IMR-90 (cell line): ENCODE measurements at regions not wholly inside any gene's neighbourhood (a gene's known extent, or its start where the extent isn't known, plus 50 kb on each side); places are given as distances from the start of the nearest gene placed in this dataset.

ENCODE experiments used
- ATAC-seq: fragments of 200-7000 bp; cut with Tn5 transposase; 2 replicates; pipeline ENCODE4 v1.9.1; 2020; ENCODE audit warnings: low read depth, mild to moderate bottlenecking, moderate library complexity
- BruUV-seq: library from RNA; stranded (reverse); fragments of 400-500 nt; replicated peaks from 2 replicates; lab custom pipeline; 2021; lab: Mats Ljungman, UMichigan
- CTCF ChIA-PET: fragments of 300-600 bp; formaldehyde crosslinking; extraction: SDS; loops from one replicate; lab custom pipeline; 2021; ENCODE audit warnings: antibody characterized with exemption; lab: Yijun Ruan, JAX
- POLR2A ChIA-PET: fragments of 300-600 bp; sonication (Branson Sonifier 250); formaldehyde crosslinking; loops from one replicate; lab custom pipeline; 2022; ENCODE audit warnings: antibody characterized with exemption; ENCODE audit not compliant: unreplicated experiment; lab: Charles Lee
- DNase-seq: peaks from one replicate; pipeline ENCODE4 v3.0.0; 2013
- H2AFZ ChIP-seq: replicated peaks from 2 replicates; pipeline ENCODE3; 2013; ENCODE audit warnings: low read length, mild to moderate bottlenecking; ENCODE audit not compliant: poor library complexity
- H2AK5ac ChIP-seq: 2 replicates; pipeline ENCODE4 v1.6.1; 2013; ENCODE audit warnings: low read depth, low read length, inconsistent platforms
- H2AK9ac ChIP-seq: replicated peaks from 2 replicates; pipeline ENCODE3; 2013; ENCODE audit warnings: mild to moderate bottlenecking, low read depth, low read length, moderate library complexity; ENCODE audit not compliant: poor library complexity
- H2BK120ac ChIP-seq: 2 replicates; pipeline ENCODE4 v1.6.1; 2013; ENCODE audit warnings: low read depth, low read length, inconsistent platforms
- H2BK15ac ChIP-seq: 3 replicates; pipeline ENCODE4 v1.6.1; 2013; ENCODE audit warnings: low read depth, low read length, inconsistent platforms
- H2BK20ac ChIP-seq: 2 replicates; pipeline ENCODE4 v1.6.1; 2013; ENCODE audit warnings: low read depth, mild to moderate bottlenecking, inconsistent platforms, low read length, moderate library complexity
- H2BK5ac ChIP-seq: 2 replicates; pipeline ENCODE4 v1.6.1; 2013; ENCODE audit warnings: mild to moderate bottlenecking, low read depth, low read length, inconsistent platforms; ENCODE audit not compliant: poor library complexity, severe bottlenecking
- H3K14ac ChIP-seq: replicated peaks from 2 replicates; pipeline ENCODE4 v1.6.1; 2013; ENCODE audit warnings: low read depth, low read length, inconsistent platforms
- H3K18ac ChIP-seq: 2 replicates; pipeline ENCODE4 v1.6.1; 2013; ENCODE audit warnings: low read depth, low read length, control low read depth
- H3K23ac ChIP-seq: 2 replicates; pipeline ENCODE4 v1.6.1; 2013; ENCODE audit warnings: low read depth, low read length, inconsistent platforms
- H3K27ac ChIP-seq: 2 replicates; pipeline ENCODE4 v1.5.1; 2013; ENCODE audit warnings: mild to moderate bottlenecking, control low read depth, low read length; ENCODE audit not compliant: insufficient read depth
- H3K27me3 ChIP-seq: 2 replicates; pipeline ENCODE4 v1.6.1; 2013; ENCODE audit warnings: low read length; ENCODE audit not compliant: control insufficient read depth, insufficient read depth
- H3K36me3 ChIP-seq: 2 replicates; pipeline ENCODE4 v1.6.1; 2013; ENCODE audit warnings: low read length, mixed read lengths; ENCODE audit not compliant: control insufficient read depth, insufficient read depth
- H3K4ac ChIP-seq: 2 replicates; pipeline ENCODE4 v1.6.1; 2013; ENCODE audit warnings: low read depth, low read length, inconsistent platforms
- H3K4me1 ChIP-seq: 2 replicates; pipeline ENCODE4 v1.6.1; 2013; ENCODE audit warnings: low read length, mixed read lengths; ENCODE audit not compliant: control insufficient read depth, insufficient read depth
- H3K4me2 ChIP-seq: 2 replicates; pipeline ENCODE4 v1.6.1; 2013; ENCODE audit warnings: low read depth, mild to moderate bottlenecking, control low read depth, low read length, moderate library complexity
- H3K4me3 ChIP-seq: 2 replicates; pipeline ENCODE4 v1.5.1; 2013; ENCODE audit warnings: low read depth, mild to moderate bottlenecking, control low read depth, low read length, moderate library complexity; ENCODE audit not compliant: insufficient read depth
- H3K56ac ChIP-seq: 2 replicates; pipeline ENCODE4 v1.6.1; 2013; ENCODE audit warnings: low read length, inconsistent platforms; ENCODE audit not compliant: insufficient read depth; ENCODE audit errors: extremely low read depth
- H3K79me1 ChIP-seq, 2 experiments: 2 replicates each; pipeline ENCODE4 v1.6.1; 2013; ENCODE audit warnings: low read length in 2 of 2, inconsistent platforms in 1 of 2, low read depth in 1 of 2
- H3K9ac ChIP-seq: 2 replicates; pipeline ENCODE4 v1.6.1; 2013; ENCODE audit warnings: low read depth, low read length, control low read depth
- H3K9me1 ChIP-seq: 2 replicates; pipeline ENCODE4 v1.6.1; 2013; ENCODE audit warnings: low read length, inconsistent platforms; ENCODE audit not compliant: insufficient read depth
- H3K9me3 ChIP-seq: 2 replicates; pipeline ENCODE4 v1.6.1; 2013; ENCODE audit warnings: low read length; ENCODE audit not compliant: control insufficient read depth, insufficient read depth
- H4K20me1 ChIP-seq: 2 replicates; pipeline ENCODE4 v1.6.1; 2013; ENCODE audit warnings: low read length, inconsistent platforms; ENCODE audit not compliant: insufficient read depth
- H4K5ac ChIP-seq: 2 replicates; pipeline ENCODE4 v1.6.1; 2013; ENCODE audit warnings: mild to moderate bottlenecking, low read depth, low read length, control low read depth
- H4K8ac ChIP-seq, 2 experiments: 2 replicates each; pipeline ENCODE4 v1.6.1; 2013; ENCODE audit warnings: low read depth in 2 of 2, low read length in 2 of 2, control low read depth in 1 of 2, inconsistent platforms in 1 of 2
- H4K91ac ChIP-seq: 2 replicates; pipeline ENCODE4 v1.6.1; 2013; ENCODE audit warnings: low read depth, low read length, inconsistent platforms; ENCODE audit not compliant: insufficient read depth
- CEBPB ChIP-seq: IDR thresholded peaks from 2 replicates; pipeline ENCODE4 v1.6.1; 2012; ENCODE audit warnings: low read depth, low read length, improper control_type of control experiment
- RFX5 ChIP-seq: IDR thresholded peaks from 2 replicates; pipeline ENCODE4 v1.8.0; 2012; ENCODE audit warnings: low read depth, mild to moderate bottlenecking, low read length, moderate library complexity
- USF2 ChIP-seq: fragments of 150-350 bp; IDR thresholded peaks from 2 replicates; pipeline ENCODE4 v1.6.1; 2017; ENCODE audit warnings: mild to moderate bottlenecking, antibody characterized with exemption, low read length, low read depth
- WGBS, 2 experiments: methylation state at CpG; one replicate each; pipeline versions ENCODE4 v1.1.5 to v1.1.7; 2013; ENCODE audit warnings: missing lambda C conversion rate in 2 of 2; ENCODE audit not compliant: insufficient read length in 1 of 2; ENCODE audit errors: extremely low coverage in 2 of 2; 5-methylcytosine and 5-hydroxymethylcytosine counted together
- dilution Hi-C: fragments of 300-500 bp; cut with HindIII; formaldehyde crosslinking; loops from one replicate; pipeline ENCODE4 v1.14.3; 2018; ENCODE audit warnings: low sequenced_read_pairs; ENCODE audit not compliant: unreplicated experiment
- in situ Hi-C: fragments of 300-500 bp; cut with MboI; formaldehyde crosslinking; loops from 3 replicates; pipeline ENCODE4 v1.14.3; 2019; ENCODE audit warnings: low sequenced_read_pairs, inconsistent platforms, mixed read lengths
- intact Hi-C: fragments of 100-400 bp; cut with micrococcal nuclease; formaldehyde crosslinking; loops from 2 replicates; pipeline ENCODE4 v1.10.0; 2022

GRCh38 chr15:34646918-34647317 lies 63.5 kb upstream of the GOLGA8B start:
- no TSS peak for BruUV-seq

More at GRCh38 chr15:34646918-34647317, 63.5 kb upstream of the GOLGA8B start:
- TF ChIP-seq USF2, result no peak
- no peak for TF ChIP-seq CEBPB
- TF ChIP-seq RFX5, result no peak
- no peak overlapping the region for H2BK15ac ChIP-seq
- H3K4me2 ChIP-seq, result no peak overlapping the region
- H3K23ac ChIP-seq, result no peak overlapping the region
- no peak overlapping the region for H3K9ac ChIP-seq
- H2AK9ac ChIP-seq, result no peak overlapping the region
- DNase-seq, result no peak
- POLR2A ChIA-PET, result no interaction called here
- dilution Hi-C loops (no loop called here), in situ Hi-C loops (no loop called here), intact Hi-C loops (no loop called here)
- no peaks in the 10 kb centered on the region for H3K9me3 ChIP-seq
- no peak overlapping the region for H3K27ac ChIP-seq
- no peaks in the 10 kb centered on the region for H3K79me1 ChIP-seq
- no peak overlapping the region for H3K4ac ChIP-seq
- WGBS, 2 experiments, result no CpG with 5 or more reads among the region's 2 CpGs
- H3K56ac ChIP-seq, result no peak overlapping the region
- ATAC-seq, result no peak
- H2AFZ ChIP-seq, result no peak overlapping the region
- H3K4me3 ChIP-seq, result no peak overlapping the region
- H3K9me1 ChIP-seq, result no peaks in the 10 kb centered on the region
- no peak overlapping the region for H4K5ac ChIP-seq
- H4K8ac ChIP-seq, result no peak overlapping the region
- CTCF ChIA-PET, result no interaction called here
- no peak overlapping the region for H2BK120ac ChIP-seq
- H3K14ac ChIP-seq, result no peak overlapping the region
- no peak overlapping the region for H2AK5ac ChIP-seq
- H2BK5ac ChIP-seq, result no peak overlapping the region
- H3K36me3 ChIP-seq, result no peaks in the 10 kb centered on the region
- H4K91ac ChIP-seq, result no peak overlapping the region
- peaks cover 2% of the 10 kb centered on the region; the same call in 1 of the 2 replicates for H3K4me1 ChIP-seq
- H2BK20ac ChIP-seq, result no peak overlapping the region
- no peaks in the 10 kb centered on the region for H3K27me3 ChIP-seq
- H4K20me1 ChIP-seq, result no peaks in the 10 kb centered on the region
- no peak overlapping the region for H3K18ac ChIP-seq
